ENCODE measurements at regions not wholly inside any gene's neighbourhood (a gene's known extent, or its start where the extent isn't known, plus 50 kb on each side); places are given as distances from the start of the nearest gene placed in this dataset.

- DNase-seq (ENCODE audit: low read depth in 1 of 2, low spot score in 2 of 2) (no peak), FAIRE-seq (no peak)
- H2BK5ac ChIP-seq (ENCODE audit: low read depth, low read length): peak overlapping the region; percentile 15; the same call in 1 of the 2 replicates
- H4K8ac ChIP-seq (ENCODE audit: extremely low read depth, insufficient read depth, low read length): no peak overlapping the region
- H3K56ac ChIP-seq (replicated peaks; ENCODE audit: insufficient read length, low read depth, low read length): peak overlapping the region; percentile 13
- H3K36me3 ChIP-seq (ENCODE audit: control insufficient read depth in 2 of 4, insufficient read depth in 4 of 4, low read length in 3 of 4): no peaks in the 10 kb centered on the region
- no peak overlapping the region for H2AFZ ChIP-seq (ENCODE audit: low read length)
- no peak overlapping the region for H2BK15ac ChIP-seq (ENCODE audit: low read length)
- peak overlapping the region; percentile 46 for H4K5ac ChIP-seq (ENCODE audit: insufficient read length, low read depth, low read length)
- H4K91ac ChIP-seq (replicated peaks; ENCODE audit: insufficient read length, low read length): peak overlapping the region; percentile 37
- H3K9me3 ChIP-seq (ENCODE audit: insufficient read depth in 2 of 2, low read depth in 1 of 2, low read length in 1 of 2): peaks cover 2 to 5% of the 10 kb centered on the region in 2 experiments; a peak in 1 of 4 replicates
- 0 out of 2 replicates have a peak overlapping the region, but pooled peaks have one; percentile 10 for H2BK20ac ChIP-seq (ENCODE audit: low read length)
- H3K18ac ChIP-seq (ENCODE audit: extremely low read depth, low read length): no peak overlapping the region
- H3K23ac ChIP-seq (ENCODE audit: insufficient read length): no peak overlapping the region
- no peaks in the 10 kb centered on the region; a peak in 1 of 7 replicates for H3K27me3 ChIP-seq (replicated peaks in 1 of 4; ENCODE audit: control insufficient read depth in 3 of 4, extremely low read depth in 1 of 4, insufficient read depth in 3 of 4, low read length in 3 of 4)
- no peaks in the 10 kb centered on the region for H3K79me2 ChIP-seq (ENCODE audit: control insufficient read depth in 1 of 2, insufficient read depth in 2 of 2, low read length in 2 of 2)
- peak overlapping the region; percentile 17 to 47; a peak in 3 of 4 replicates for H3K4me2 ChIP-seq (ENCODE audit: insufficient read depth in 1 of 2, low read depth in 2 of 2, low read length in 2 of 2)
- H2BK12ac ChIP-seq (ENCODE audit: low read depth, low read length): no peak overlapping the region
- H3K4ac ChIP-seq (replicated peaks; ENCODE audit: insufficient read length, low read depth, low read length): peak overlapping the region; percentile 61
- H3K14ac ChIP-seq (ENCODE audit: insufficient read length): no peak overlapping the region
- peak overlapping the region; percentile 78 for H2BK120ac ChIP-seq (replicated peaks; ENCODE audit: low read depth, low read length)
- WGBS, 2 experiments (ENCODE audit: extremely low coverage in 1 of 2, insufficient coverage in 1 of 2, insufficient read length in 1 of 2, insufficient replicate concordance in 2 of 2, low coverage in 1 of 2, low lambda C conversion rate in 2 of 2, missing lambda C conversion rate in 1 of 2): 61% methylated on average over 1 of the region's 1 CpG; no CpG with 5 or more reads in 1 of the 2 experiments
- H3K4me3 ChIP-seq (ENCODE audit: extremely low read depth in 1 of 4, insufficient read depth in 2 of 4, low read depth in 3 of 4, low read length in 4 of 4): no peak overlapping the region
- CTCF ChIA-PET (ENCODE audit: partially characterized antibody): interaction anchor here (1.6 to 2.1 kb wide), 2 partner anchors 13 to 74 kb away, joined by 4 to 6 read pairs; no protein-coding TSS in a partner anchor
- no peaks in the 10 kb centered on the region for H3K79me1 ChIP-seq (ENCODE audit: low read depth, low read length)
- no peaks in the 10 kb centered on the region; the same call in 1 of the 2 replicates for H3K23me2 ChIP-seq (ENCODE audit: low read depth, low read length)
- POLR2A ChIA-PET (ENCODE audit: partially characterized antibody): no interaction called here
- peaks cover 12 to 33% (median 21%) of the 10 kb centered on the region in 4 experiments; a peak in 6 of 7 replicates for H3K4me1 ChIP-seq (replicated peaks in 1 of 4; ENCODE audit: control insufficient read depth in 3 of 4, insufficient read depth in 4 of 4, low read length in 3 of 4)
- no peak overlapping the region for H3K9ac ChIP-seq (replicated peaks in 1 of 4; ENCODE audit: extremely low read depth in 1 of 4, low read depth in 3 of 4, low read length in 3 of 4)
- no peaks in the 10 kb centered on the region for H4K20me1 ChIP-seq (replicated peaks in 1 of 2; ENCODE audit: control insufficient read depth in 1 of 2, insufficient read depth in 2 of 2, low read length in 2 of 2)
- H3K27ac ChIP-seq (ENCODE audit: low read depth, low read length): no peak overlapping the region
- H2AK5ac ChIP-seq (ENCODE audit: low read depth, low read length): no peak overlapping the region
- TF ChIP-seq EP300 (IDR thresholded peaks at IDR 0.05; ENCODE audit: borderline replicate concordance in 1 of 2, low read depth in 2 of 2, low read length in 2 of 2): no peak
Observed at GRCh38 chr1:96522927-96523326, 198.7 kb upstream of the PTBP2 start.

Data from H1 (cell line).